Neural crest cell (in vitro differentiated cells): ENCODE measurements at regions not wholly inside any gene's neighbourhood (a gene's known extent, or its start where the extent isn't known, plus 50 kb on each side); places are given as distances from the start of the nearest gene placed in this dataset.

ENCODE experiments used
- DNase-seq: peaks from one replicate; pipeline ENCODE4 v3.0.0; 2021; ENCODE audit warnings: low read depth, mixed read lengths, low spot score
- H3K27ac Mint-ChIP-seq: one replicate; pipeline ENCODE4 v1.8.0; 2021; ENCODE audit warnings: mild to moderate bottlenecking, mixed read lengths; ENCODE audit not compliant: unreplicated experiment
- H3K27me3 Mint-ChIP-seq: 2 replicates; pipeline ENCODE4 v1.8.0; 2021; ENCODE audit warnings: low read depth, mild to moderate bottlenecking, mixed read lengths
- H3K36me3 Mint-ChIP-seq: 2 replicates; pipeline ENCODE4 v1.8.0; 2021; ENCODE audit warnings: low read depth, mild to moderate bottlenecking, mixed read lengths
- H3K4me1 Mint-ChIP-seq: 2 replicates; pipeline ENCODE4 v1.8.0; 2021; ENCODE audit warnings: mixed read lengths
- H3K4me3 Mint-ChIP-seq: one replicate; pipeline ENCODE4 v1.8.0; 2021; ENCODE audit warnings: mild to moderate bottlenecking, mixed read lengths
- H3K9me3 Mint-ChIP-seq: 2 replicates; pipeline ENCODE4 v1.8.0; 2021; ENCODE audit warnings: mixed read lengths
- TF ChIP-seq, protein P1 (sequence below): fragments of 200-600 bp; sonication (generic); conservative IDR thresholded peaks from 2 replicates; pipeline ENCODE4 v1.5.0; 2021; ENCODE audit warnings: antibody characterized with exemption, mild to moderate bottlenecking

- Mint-ChIP-seq H3K27ac (peak overlapping the region; percentile 46), H3K27me3 (no peaks in the 10 kb centered on the region), H3K4me1 (peaks cover 7% of the 10 kb centered on the region), H3K4me3 (no peak overlapping the region), H3K36me3 (no peaks in the 10 kb centered on the region), H3K9me3 (no peaks in the 10 kb centered on the region)
- no peak for DNase-seq
- TF ChIP-seq, protein P1, sequence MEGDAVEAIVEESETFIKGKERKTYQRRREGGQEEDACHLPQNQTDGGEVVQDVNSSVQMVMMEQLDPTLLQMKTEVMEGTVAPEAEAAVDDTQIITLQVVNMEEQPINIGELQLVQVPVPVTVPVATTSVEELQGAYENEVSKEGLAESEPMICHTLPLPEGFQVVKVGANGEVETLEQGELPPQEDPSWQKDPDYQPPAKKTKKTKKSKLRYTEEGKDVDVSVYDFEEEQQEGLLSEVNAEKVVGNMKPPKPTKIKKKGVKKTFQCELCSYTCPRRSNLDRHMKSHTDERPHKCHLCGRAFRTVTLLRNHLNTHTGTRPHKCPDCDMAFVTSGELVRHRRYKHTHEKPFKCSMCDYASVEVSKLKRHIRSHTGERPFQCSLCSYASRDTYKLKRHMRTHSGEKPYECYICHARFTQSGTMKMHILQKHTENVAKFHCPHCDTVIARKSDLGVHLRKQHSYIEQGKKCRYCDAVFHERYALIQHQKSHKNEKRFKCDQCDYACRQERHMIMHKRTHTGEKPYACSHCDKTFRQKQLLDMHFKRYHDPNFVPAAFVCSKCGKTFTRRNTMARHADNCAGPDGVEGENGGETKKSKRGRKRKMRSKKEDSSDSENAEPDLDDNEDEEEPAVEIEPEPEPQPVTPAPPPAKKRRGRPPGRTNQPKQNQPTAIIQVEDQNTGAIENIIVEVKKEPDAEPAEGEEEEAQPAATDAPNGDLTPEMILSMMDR, result no peak
These were observed 134.3 kb downstream of the SOCS6 start for GRCh38 chr18:70423120-70423519.

GRCh38 chr18:70422391-70422965, 133.6 kb downstream of the SOCS6 start:
- DNase-seq, result no peak
- Mint-ChIP-seq H3K27me3 (no peaks in the 10 kb centered on the region), H3K4me1 (peaks cover 7% of the 10 kb centered on the region), H3K27ac (no peak overlapping the region), H3K9me3 (no peaks in the 10 kb centered on the region), H3K4me3 (no peak overlapping the region), H3K36me3 (no peaks in the 10 kb centered on the region)
- TF ChIP-seq, protein P1, result no peak

DNA sequence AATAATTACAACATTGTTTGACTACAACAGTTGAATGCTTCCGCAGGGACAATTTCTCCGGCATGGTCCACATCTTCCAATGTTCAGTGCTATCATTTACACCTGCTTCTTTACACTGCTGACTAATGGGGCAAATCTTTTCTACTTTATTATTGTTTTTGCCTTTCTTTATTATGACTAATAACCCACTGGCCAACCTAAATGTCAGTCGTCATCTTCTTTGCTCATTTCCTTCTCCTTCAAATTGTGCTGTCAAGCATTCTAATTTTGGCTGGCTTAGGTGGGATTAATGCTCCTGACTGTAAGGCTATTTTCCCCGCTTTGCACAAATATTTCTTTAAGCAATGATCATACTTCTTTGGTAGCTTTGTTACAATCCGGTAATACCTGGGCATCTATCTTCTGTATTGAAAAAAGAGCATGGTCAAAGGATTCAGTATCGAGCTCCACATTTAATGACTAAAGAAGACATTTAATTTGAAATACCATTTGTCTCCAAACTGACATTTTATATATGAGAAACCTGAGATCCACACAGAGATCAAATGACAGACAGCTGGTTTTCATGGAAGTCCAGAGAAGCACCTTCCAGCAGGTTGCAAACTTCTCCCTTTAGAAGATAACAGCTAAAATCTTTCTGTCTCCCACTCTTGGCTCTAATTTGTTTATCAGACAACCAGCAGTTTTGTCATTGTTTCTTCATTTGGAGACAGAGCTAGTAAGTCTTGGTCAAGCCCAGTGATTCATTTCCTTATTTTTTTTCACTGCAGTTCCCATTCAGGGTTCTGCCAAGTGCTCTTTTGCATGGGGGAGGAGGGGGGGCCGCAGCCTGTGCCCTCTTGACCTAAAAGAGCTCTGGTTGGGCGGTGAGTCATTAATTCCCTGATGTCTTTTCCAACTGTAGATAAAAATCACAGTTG, 132.9 kb downstream of the SOCS6 start:
- no peak for DNase-seq
- Mint-ChIP-seq H3K36me3 (no peaks in the 10 kb centered on the region), H3K4me3 (no peak overlapping the region), H3K9me3 (no peaks in the 10 kb centered on the region), H3K27me3 (no peaks in the 10 kb centered on the region), H3K27ac (no peak overlapping the region), H3K4me1 (peaks cover 7% of the 10 kb centered on the region)
- TF ChIP-seq, protein P1, result no peak

GRCh38 chr18:70420146-70420898, 131.5 kb downstream of the SOCS6 start:
- Mint-ChIP-seq H3K4me1 (peaks cover 7% of the 10 kb centered on the region), H3K27me3 (no peaks in the 10 kb centered on the region), H3K9me3 (no peaks in the 10 kb centered on the region), H3K36me3 (no peaks in the 10 kb centered on the region), H3K4me3 (no peak overlapping the region), H3K27ac (no peak overlapping the region)
- TF ChIP-seq, protein P1, result no peak
- DNase-seq, result no peak

- Mint-ChIP-seq H3K9me3 (no peaks in the 10 kb centered on the region), H3K4me1 (peaks cover 7% of the 10 kb centered on the region), H3K4me3 (no peak overlapping the region), H3K27ac (no peak overlapping the region), H3K27me3 (no peaks in the 10 kb centered on the region), H3K36me3 (no peaks in the 10 kb centered on the region)
- DNase-seq, result no peak
- TF ChIP-seq, protein P1, result no peak
These were observed 130.7 kb downstream of the SOCS6 start for GRCh38 chr18:70419526-70419925.
